Suprapubic skin (tissue), 4 donors: ENCODE measurements at regions not wholly inside any gene's neighbourhood (a gene's known extent, or its start where the extent isn't known, plus 50 kb on each side); places are given as distances from the start of the nearest gene placed in this dataset.

Experiments used
- DNase-seq, 2 donors: peaks; one replicate each; pipeline ENCODE4 v3.0.0-alpha.2; 2019; ENCODE audit warnings: low spot score in 2 of 2
- H3K27ac ChIP-seq: fragments of 200-600 bp; sonication (generic); one replicate; pipeline ENCODE4 v1.5.1; 2019
- H3K27me3 ChIP-seq: fragments of 200-600 bp; sonication (generic); one replicate; pipeline ENCODE4 v1.5.1; 2019
- H3K36me3 ChIP-seq: fragments of 200-600 bp; sonication (generic); one replicate; pipeline ENCODE4 v1.5.1; 2019
- H3K4me1 ChIP-seq: fragments of 200-600 bp; sonication (generic); one replicate; pipeline ENCODE4 v1.5.1; 2019
- H3K4me3 ChIP-seq: fragments of 200-600 bp; sonication (generic); one replicate; pipeline ENCODE4 v1.5.1; 2019; ENCODE audit warnings: mild to moderate bottlenecking
- H3K9me3 ChIP-seq: fragments of 200-600 bp; sonication (generic); one replicate; pipeline ENCODE4 v1.5.1; 2019
- EP300 ChIP-seq: sonication (generic); formaldehyde crosslinking; IDR thresholded peaks from one replicate; pipeline ENCODE4 v1.6.1; 2017; ENCODE audit warnings: antibody characterized with exemption
- POLR2A ChIP-seq, 2 donors: fragments of 450-650 bp; IDR thresholded peaks; one replicate each; pipeline ENCODE4 v1.6.1; 2017; ENCODE audit warnings: antibody characterized with exemption in 2 of 2, mild to moderate bottlenecking in 2 of 2, moderate library complexity in 2 of 2
- POLR2AphosphoS5 ChIP-seq, 3 donors: sonication (generic); formaldehyde crosslinking; IDR thresholded peaks; one replicate each; pipeline ENCODE4 v1.6.1; 2017; ENCODE audit warnings: antibody characterized with exemption in 3 of 3
- WGBS: methylation state at CpG from one replicate; pipeline ENCODE4 v1.1.5; 2018; 5-methylcytosine and 5-hydroxymethylcytosine counted together
- TF ChIP-seq, protein P1 (sequence below), 2 donors: fragments of 200-600 bp in 1 of 2; fragments of 450-650 bp in 1 of 2; sonication (generic) in 1 of 2; IDR thresholded peaks; one replicate each; pipeline ENCODE4 v1.5.1; 2016 to 2019; ENCODE audit warnings: antibody characterized with exemption in 2 of 2, mild to moderate bottlenecking in 1 of 2, moderate library complexity in 1 of 2

DNA sequence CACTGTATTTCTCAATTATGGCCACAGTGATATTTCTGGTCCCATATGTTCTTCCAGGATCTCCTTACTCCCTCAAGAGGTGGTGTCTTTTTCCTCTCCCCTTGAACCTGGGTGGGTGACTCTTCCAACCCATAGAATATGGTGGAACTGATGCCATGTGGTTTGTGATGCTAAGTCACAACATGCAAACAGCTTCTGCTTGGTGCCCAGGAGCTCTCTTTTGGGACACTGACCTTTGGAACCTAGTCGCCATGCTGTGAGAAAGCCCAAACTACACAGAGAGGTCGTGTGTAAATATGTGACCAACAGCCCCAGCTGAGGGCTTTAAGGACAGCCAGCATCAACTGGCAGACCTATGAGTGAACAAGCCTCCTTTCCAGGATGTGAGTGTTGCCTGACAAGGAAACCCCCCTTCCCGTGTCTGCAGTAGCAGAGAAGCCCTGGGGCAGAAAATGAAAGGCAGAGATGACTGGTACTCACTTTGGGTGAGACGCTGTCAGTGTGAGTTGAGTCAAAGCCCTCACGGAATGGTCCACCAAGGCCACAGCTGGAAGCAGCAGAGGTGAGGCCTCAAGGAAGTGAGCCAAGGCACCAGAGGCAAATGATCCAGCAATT, 223.4 kb downstream of the BCOR start:
- TF ChIP-seq POLR2A (IDR thresholded peaks at IDR 0.05) (no peak), EP300 (no peak), POLR2AphosphoS5 (IDR thresholded peaks at IDR 0.05) (no peak)
- TF ChIP-seq, protein P1, sequence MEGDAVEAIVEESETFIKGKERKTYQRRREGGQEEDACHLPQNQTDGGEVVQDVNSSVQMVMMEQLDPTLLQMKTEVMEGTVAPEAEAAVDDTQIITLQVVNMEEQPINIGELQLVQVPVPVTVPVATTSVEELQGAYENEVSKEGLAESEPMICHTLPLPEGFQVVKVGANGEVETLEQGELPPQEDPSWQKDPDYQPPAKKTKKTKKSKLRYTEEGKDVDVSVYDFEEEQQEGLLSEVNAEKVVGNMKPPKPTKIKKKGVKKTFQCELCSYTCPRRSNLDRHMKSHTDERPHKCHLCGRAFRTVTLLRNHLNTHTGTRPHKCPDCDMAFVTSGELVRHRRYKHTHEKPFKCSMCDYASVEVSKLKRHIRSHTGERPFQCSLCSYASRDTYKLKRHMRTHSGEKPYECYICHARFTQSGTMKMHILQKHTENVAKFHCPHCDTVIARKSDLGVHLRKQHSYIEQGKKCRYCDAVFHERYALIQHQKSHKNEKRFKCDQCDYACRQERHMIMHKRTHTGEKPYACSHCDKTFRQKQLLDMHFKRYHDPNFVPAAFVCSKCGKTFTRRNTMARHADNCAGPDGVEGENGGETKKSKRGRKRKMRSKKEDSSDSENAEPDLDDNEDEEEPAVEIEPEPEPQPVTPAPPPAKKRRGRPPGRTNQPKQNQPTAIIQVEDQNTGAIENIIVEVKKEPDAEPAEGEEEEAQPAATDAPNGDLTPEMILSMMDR (IDR thresholded peaks at IDR 0.05) = no peak
- no CpG with 5 or more reads among the region's 5 CpGs for WGBS
- H3K27ac ChIP-seq = no peak overlapping the region
- H3K36me3 ChIP-seq = no peaks in the 10 kb centered on the region
- no peak overlapping the region for H3K4me3 ChIP-seq
- H3K9me3 ChIP-seq = no peaks in the 10 kb centered on the region
- no peaks in the 10 kb centered on the region for H3K27me3 ChIP-seq
- peaks cover 3% of the 10 kb centered on the region for H3K4me1 ChIP-seq
- no peak for DNase-seq

DNA sequence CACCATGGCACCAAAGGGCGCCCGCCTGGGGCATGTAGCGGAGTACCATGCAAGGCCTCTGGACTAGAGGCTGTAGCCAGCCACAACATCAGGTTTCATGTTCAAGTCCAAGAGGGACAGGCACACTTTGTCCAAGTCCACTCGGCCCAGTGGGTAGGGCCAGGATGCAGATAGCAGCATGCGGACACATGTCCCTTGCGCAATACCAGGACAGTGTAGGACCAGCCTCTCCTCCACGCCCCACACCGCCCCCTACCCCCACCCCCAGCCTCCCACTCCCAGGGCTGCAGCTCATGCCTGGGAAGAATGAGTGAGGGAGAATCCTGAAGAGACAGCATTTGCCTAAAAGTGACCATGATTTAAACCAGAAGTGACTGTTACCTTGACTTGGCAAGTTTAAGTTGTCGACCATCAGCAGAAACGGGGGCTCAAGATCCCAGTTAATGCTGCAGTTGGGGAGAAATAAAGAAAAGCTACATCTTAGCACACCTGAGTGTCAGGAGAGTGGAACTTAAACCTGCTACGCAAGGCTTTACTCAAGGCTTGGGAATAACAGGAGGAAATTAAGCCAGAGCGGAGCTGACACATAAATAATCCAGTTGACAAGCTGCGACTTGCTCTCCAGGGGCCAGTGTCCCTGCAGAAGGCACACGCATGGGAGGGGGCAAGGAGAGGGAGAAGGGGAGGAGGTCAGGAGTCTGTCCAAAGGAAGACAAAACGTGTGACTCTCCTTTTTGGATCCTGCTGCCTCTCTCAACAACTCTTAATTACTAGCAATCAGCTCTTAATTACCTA, 221.7 kb downstream of the BCOR start:
- DNase-seq = no peak

DNA sequence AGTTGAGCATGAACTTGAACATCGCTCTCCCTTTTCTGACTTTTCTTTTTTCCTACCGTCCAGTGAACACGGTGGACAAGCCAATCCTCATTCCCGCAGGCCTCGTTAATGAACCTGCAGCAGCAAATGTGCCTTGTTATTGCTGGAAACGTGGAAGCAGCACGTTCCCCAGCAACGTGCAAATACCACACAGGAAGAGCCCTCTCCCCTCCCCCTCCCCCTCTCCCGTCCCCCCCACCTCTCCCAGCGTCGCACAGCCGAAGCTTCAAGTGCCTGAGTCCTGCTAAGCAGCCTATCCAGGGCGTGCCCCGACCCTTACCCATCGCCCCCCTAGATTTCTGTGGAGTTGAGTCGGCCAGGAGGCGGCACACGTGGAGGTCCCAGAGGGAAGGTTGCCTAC, 219.9 kb downstream of the BCOR start:
- DNase-seq = no peak
- no peaks in the 10 kb centered on the region for H3K36me3 ChIP-seq
- no peak for TF ChIP-seq EP300
- TF ChIP-seq POLR2AphosphoS5 (IDR thresholded peaks at IDR 0.05) = no peak
- TF ChIP-seq POLR2A (IDR thresholded peaks at IDR 0.05) = no peak
- TF ChIP-seq, protein P1 (IDR thresholded peaks at IDR 0.05) = no peak
- no peaks in the 10 kb centered on the region for H3K27me3 ChIP-seq
- 62% methylated on average over 17 of the region's 18 CpGs for WGBS
- no peak overlapping the region for H3K27ac ChIP-seq
- H3K4me3 ChIP-seq = no peak overlapping the region
- H3K4me1 ChIP-seq = peaks cover 3% of the 10 kb centered on the region
- H3K9me3 ChIP-seq = no peaks in the 10 kb centered on the region

More for the DNA sequence above, 221.7 kb downstream of the BCOR start:
- no peaks in the 10 kb centered on the region for H3K27me3 ChIP-seq
- TF ChIP-seq POLR2AphosphoS5 (IDR thresholded peaks at IDR 0.05) (no peak), POLR2A (IDR thresholded peaks at IDR 0.05) (no peak), EP300 (no peak)
- TF ChIP-seq, protein P1 (IDR thresholded peaks at IDR 0.05) = no peak
- no peaks in the 10 kb centered on the region for H3K9me3 ChIP-seq
- H3K27ac ChIP-seq = no peak overlapping the region
- peaks cover 3% of the 10 kb centered on the region for H3K4me1 ChIP-seq
- H3K36me3 ChIP-seq = no peaks in the 10 kb centered on the region
- 64% methylated on average over 12 of the region's 15 CpGs for WGBS
- no peak overlapping the region for H3K4me3 ChIP-seq

DNA sequence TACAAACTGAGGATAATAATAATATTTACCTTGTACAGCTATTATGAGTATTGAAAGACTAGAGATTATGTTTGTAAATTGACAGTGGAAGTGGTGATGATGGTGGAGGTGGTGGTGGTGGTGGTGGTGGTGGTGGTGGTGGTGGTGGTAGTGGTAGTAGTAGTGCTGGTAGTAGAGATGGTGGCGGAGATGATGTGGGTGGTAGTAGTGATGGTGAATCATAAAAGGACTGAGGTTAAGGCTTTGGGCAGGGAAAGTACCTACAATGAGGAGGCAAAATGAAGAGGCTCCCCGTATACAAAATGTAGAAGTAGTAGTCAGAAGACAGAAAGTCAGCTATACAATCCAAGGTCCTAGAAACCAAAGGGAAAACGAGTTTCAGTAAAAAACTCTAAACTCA, 214.1 kb downstream of the BCOR start:
- Histone ChIP-seq H3K27ac (no peak overlapping the region), H3K36me3 (no peaks in the 10 kb centered on the region), H3K27me3 (no peaks in the 10 kb centered on the region), H3K4me3 (no peak overlapping the region), H3K9me3 (no peaks in the 10 kb centered on the region), H3K4me1 (no peaks in the 10 kb centered on the region)
- no peak for DNase-seq
- TF ChIP-seq, protein P1 (IDR thresholded peaks at IDR 0.05) = no peak
- TF ChIP-seq POLR2A (IDR thresholded peaks at IDR 0.05) (no peak), EP300 (no peak)
- WGBS = 86% methylated on average over 3 of the region's 3 CpGs

DNA sequence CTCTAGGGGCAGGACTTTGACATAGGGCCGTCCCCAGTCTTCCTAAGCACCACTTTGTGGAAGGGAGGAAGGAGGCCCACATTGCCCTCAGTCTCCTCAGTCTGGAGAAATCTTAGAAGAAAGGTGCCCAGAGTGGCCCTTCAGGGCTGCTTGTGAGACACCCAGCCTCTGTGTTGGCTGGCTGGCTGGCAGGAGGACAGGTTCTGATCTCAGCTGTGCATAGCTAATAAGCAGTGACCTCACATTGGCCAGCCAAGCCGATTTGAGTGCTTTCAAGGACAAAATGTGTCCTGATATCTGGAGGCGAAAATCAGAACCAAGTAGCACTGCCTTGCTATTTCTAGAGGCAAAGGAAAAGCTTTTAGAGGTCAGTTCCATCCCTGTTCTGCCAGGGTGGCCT, 211.5 kb downstream of the BCOR start:
- 67% methylated on average over 1 of the region's 3 CpGs for WGBS
- Histone ChIP-seq H3K27ac (no peak overlapping the region), H3K36me3 (no peaks in the 10 kb centered on the region), H3K9me3 (no peaks in the 10 kb centered on the region), H3K4me1 (no peaks in the 10 kb centered on the region), H3K27me3 (no peaks in the 10 kb centered on the region), H3K4me3 (no peak overlapping the region)
- DNase-seq = no peak
- TF ChIP-seq POLR2A (IDR thresholded peaks at IDR 0.05) (no peak), EP300 (no peak), POLR2AphosphoS5 (IDR thresholded peaks at IDR 0.05) (no peak)
- TF ChIP-seq, protein P1 (IDR thresholded peaks at IDR 0.05) = no peak
